ENCODE measurements at regions not wholly inside any gene's neighbourhood (a gene's known extent, or its start where the extent isn't known, plus 50 kb on each side); places are given as distances from the start of the nearest gene placed in this dataset.

DNA sequence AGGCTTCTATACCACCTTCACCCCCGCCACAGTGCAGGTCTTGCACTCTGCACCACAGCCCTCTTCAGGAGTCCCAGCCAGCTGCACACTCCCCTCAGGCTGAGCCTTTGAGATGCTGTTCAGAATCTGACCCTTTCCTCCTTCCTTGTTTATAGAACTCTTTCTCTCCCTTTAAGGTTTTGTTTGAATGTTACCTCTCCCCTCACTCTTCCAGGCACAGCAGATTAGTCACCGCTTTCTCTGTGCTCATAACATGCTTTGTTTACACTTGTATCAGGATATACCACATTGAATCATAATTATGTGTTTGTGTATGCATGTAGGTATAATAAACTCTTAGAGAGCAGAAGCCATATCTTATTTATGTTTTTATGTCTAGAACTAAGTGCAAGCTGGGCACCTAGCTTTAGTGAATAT lies 168.4 kb upstream of the BCL6 start:
- no peak overlapping the region for H2AFZ ChIP-seq (ENCODE audit: low read depth)
- no peaks in the 10 kb centered on the region for H3K36me3 ChIP-seq (ENCODE audit: insufficient read depth)
- TF ChIP-seq, protein P1, sequence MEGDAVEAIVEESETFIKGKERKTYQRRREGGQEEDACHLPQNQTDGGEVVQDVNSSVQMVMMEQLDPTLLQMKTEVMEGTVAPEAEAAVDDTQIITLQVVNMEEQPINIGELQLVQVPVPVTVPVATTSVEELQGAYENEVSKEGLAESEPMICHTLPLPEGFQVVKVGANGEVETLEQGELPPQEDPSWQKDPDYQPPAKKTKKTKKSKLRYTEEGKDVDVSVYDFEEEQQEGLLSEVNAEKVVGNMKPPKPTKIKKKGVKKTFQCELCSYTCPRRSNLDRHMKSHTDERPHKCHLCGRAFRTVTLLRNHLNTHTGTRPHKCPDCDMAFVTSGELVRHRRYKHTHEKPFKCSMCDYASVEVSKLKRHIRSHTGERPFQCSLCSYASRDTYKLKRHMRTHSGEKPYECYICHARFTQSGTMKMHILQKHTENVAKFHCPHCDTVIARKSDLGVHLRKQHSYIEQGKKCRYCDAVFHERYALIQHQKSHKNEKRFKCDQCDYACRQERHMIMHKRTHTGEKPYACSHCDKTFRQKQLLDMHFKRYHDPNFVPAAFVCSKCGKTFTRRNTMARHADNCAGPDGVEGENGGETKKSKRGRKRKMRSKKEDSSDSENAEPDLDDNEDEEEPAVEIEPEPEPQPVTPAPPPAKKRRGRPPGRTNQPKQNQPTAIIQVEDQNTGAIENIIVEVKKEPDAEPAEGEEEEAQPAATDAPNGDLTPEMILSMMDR (conservative IDR thresholded peaks at IDR 0.05; ENCODE audit: low read depth, low read length) = no peak
- H4K20me1 ChIP-seq (ENCODE audit: insufficient read depth) = no peaks in the 10 kb centered on the region
- no peak overlapping the region for H3K4me3 ChIP-seq (IDR thresholded peaks at IDR 0.05; ENCODE audit: insufficient read depth, low read depth, low read length)
- no peak overlapping the region for H3K9ac ChIP-seq
- no peaks in the 10 kb centered on the region for H3K79me2 ChIP-seq (ENCODE audit: insufficient read depth, low read depth)
- no peaks in the 10 kb centered on the region for H3K27me3 ChIP-seq (ENCODE audit: insufficient read depth, low read depth)
- H3K4me1 ChIP-seq (ENCODE audit: low read depth, poor library complexity, severe bottlenecking) = no peaks in the 10 kb centered on the region
- no peak overlapping the region for H3K4me2 ChIP-seq
- H3K27ac ChIP-seq = no peak overlapping the region

DNA sequence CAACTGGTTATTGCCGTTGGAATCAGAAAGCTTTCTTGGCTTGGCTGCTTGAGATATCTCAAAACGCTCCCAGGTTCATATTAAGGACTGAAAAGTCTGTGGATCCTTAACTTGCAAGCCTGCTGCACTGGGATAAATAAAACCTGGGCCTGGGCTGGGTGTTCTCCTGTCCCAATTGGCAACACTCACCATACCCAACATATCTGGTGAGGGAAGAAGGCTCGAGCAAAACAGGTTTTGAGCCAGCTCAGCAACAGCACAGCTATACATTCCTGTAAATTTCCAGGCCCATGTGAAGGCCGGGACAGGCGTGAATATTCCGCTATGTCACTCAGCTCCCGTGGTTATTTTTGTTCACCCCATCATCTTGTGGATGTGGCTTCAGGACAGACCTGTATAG lies 169.0 kb upstream of the BCL6 start:
- no peaks in the 10 kb centered on the region for H3K79me2 ChIP-seq (ENCODE audit: insufficient read depth, low read depth)
- H3K27me3 ChIP-seq (ENCODE audit: insufficient read depth, low read depth) = no peaks in the 10 kb centered on the region
- no peak overlapping the region for H3K27ac ChIP-seq
- TF ChIP-seq, protein P1 (conservative IDR thresholded peaks at IDR 0.05; ENCODE audit: low read depth, low read length) = no peak
- H3K4me1 ChIP-seq (ENCODE audit: low read depth, poor library complexity, severe bottlenecking) = no peaks in the 10 kb centered on the region
- H2AFZ ChIP-seq (ENCODE audit: low read depth) = no peak overlapping the region
- no peaks in the 10 kb centered on the region for H3K36me3 ChIP-seq (ENCODE audit: insufficient read depth)
- no peak overlapping the region for H3K4me3 ChIP-seq (IDR thresholded peaks at IDR 0.05; ENCODE audit: insufficient read depth, low read depth, low read length)
- no peak overlapping the region for H3K4me2 ChIP-seq
- H3K9ac ChIP-seq = no peak overlapping the region
- H4K20me1 ChIP-seq (ENCODE audit: insufficient read depth) = no peaks in the 10 kb centered on the region

DNA sequence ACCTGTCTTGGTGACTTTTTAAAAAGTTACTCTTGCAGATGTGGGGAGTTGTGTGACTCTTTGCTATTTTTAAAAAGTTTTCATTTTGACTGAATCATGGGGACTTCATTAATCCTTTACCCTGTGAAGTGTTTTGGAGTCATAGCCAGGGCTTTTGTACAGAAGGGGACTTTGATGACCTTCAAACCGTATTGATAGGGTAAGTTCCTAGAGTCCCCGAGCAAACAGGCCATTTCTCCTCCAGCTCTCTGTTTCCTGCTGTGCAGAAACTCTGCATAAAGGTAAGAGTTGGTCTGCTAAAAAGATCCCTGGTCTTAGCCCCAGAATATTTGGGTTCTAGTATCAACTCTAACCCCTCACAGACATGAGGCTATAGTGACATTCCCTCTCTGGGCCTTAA lies 170.8 kb upstream of the BCL6 start:
- Histone ChIP-seq H3K4me3 (IDR thresholded peaks at IDR 0.05; ENCODE audit: insufficient read depth, low read depth, low read length) (no peak overlapping the region), H3K27ac (no peak overlapping the region), H3K36me3 (ENCODE audit: insufficient read depth) (no peaks in the 10 kb centered on the region), H3K4me2 (no peak overlapping the region), H4K20me1 (ENCODE audit: insufficient read depth) (no peaks in the 10 kb centered on the region), H3K4me1 (ENCODE audit: low read depth, poor library complexity, severe bottlenecking) (no peaks in the 10 kb centered on the region), H2AFZ (ENCODE audit: low read depth) (no peak overlapping the region), H3K27me3 (ENCODE audit: insufficient read depth, low read depth) (no peaks in the 10 kb centered on the region), H3K9ac (no peak overlapping the region), H3K79me2 (ENCODE audit: insufficient read depth, low read depth) (no peaks in the 10 kb centered on the region)
- TF ChIP-seq, protein P1 (conservative IDR thresholded peaks at IDR 0.05; ENCODE audit: low read depth, low read length) = no peak

DNA sequence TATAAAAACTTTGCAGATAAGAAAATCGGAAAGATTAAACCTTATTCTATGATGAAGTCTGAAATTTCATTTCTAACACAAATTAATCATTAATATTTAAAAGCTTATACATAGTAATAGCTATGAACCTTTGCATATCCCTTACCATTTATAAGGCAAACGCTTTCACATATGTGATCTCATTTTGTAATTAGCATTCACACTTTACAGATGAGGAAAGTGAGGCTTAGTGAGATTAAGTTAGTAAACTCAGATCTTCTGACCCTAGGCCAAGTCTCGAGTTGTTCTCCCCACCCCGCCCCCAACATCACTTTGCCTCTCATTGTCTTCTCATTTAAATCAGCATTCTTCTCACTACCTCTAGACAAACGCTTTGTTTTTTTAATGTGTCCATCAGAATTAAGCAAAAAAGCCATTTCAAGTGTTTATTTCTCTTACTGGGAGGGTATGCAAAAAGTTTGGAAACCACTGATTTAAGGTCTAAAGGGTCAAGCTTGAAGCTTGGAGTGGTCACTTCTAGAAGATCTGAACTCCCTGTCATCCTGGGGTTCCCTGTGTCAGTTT lies 172.9 kb upstream of the BCL6 start:
- H3K27ac ChIP-seq = no peak overlapping the region
- no peaks in the 10 kb centered on the region for H3K27me3 ChIP-seq (ENCODE audit: insufficient read depth, low read depth)
- no peak overlapping the region for H3K4me2 ChIP-seq
- TF ChIP-seq, protein P1 (conservative IDR thresholded peaks at IDR 0.05; ENCODE audit: low read depth, low read length) = no peak
- H3K79me2 ChIP-seq (ENCODE audit: insufficient read depth, low read depth) = no peaks in the 10 kb centered on the region
- no peaks in the 10 kb centered on the region for H3K36me3 ChIP-seq (ENCODE audit: insufficient read depth)
- no peak overlapping the region for H2AFZ ChIP-seq (ENCODE audit: low read depth)
- no peaks in the 10 kb centered on the region for H4K20me1 ChIP-seq (ENCODE audit: insufficient read depth)
- no peak overlapping the region for H3K9ac ChIP-seq
- H3K4me1 ChIP-seq (ENCODE audit: low read depth, poor library complexity, severe bottlenecking) = no peaks in the 10 kb centered on the region
- no peak overlapping the region for H3K4me3 ChIP-seq (IDR thresholded peaks at IDR 0.05; ENCODE audit: insufficient read depth, low read depth, low read length)
